ENCODE measurements at regions not wholly inside any gene's neighbourhood (a gene's known extent, or its start where the extent isn't known, plus 50 kb on each side); places are given as distances from the start of the nearest gene placed in this dataset.
"Not testable (repeated sequence)": the region's sequence is repeated elsewhere in the genome, so short reads cannot be mapped to it uniquely, and the experiment has no call there.

DNA sequence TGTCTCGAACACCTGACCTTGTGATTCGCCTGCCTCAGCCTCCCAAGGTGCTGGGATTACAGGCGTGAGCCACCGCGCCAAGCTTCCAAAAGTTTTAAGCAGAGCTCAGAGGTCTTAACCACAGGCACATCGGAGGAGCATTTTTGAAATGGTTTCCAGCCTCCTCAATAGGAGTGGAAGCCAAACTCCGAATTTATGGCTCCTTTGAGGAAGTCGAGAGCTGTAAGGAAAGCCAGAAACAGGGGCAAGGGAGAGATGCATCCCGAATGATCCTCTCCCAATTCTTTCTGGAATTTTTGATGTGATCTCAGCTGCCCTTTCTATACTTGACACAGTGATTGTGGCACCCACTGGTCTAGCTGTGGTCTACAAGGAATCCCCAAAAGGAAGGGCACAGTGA is 313.6 kb upstream of the FRG2C start:
- not testable (repeated sequence) for H3K4me1 ChIP-seq (ENCODE audit: control insufficient read depth in 5 of 5, insufficient read depth in 5 of 5, low read length in 5 of 5); H3K27ac ChIP-seq (ENCODE audit: low read depth, low read length); H3K9me3 ChIP-seq (ENCODE audit: control insufficient read depth in 5 of 5, low read length in 5 of 5); H3K9ac ChIP-seq (ENCODE audit: low read length in 5 of 5); H3K36me3 ChIP-seq (ENCODE audit: control insufficient read depth in 5 of 5, insufficient read depth in 5 of 5, low read length in 5 of 5); H3K27me3 ChIP-seq (ENCODE audit: control insufficient read depth in 5 of 5, insufficient read depth in 4 of 5, low read length in 5 of 5); H3K4me3 ChIP-seq (ENCODE audit: low read depth in 1 of 5, low read length in 5 of 5)

DNA sequence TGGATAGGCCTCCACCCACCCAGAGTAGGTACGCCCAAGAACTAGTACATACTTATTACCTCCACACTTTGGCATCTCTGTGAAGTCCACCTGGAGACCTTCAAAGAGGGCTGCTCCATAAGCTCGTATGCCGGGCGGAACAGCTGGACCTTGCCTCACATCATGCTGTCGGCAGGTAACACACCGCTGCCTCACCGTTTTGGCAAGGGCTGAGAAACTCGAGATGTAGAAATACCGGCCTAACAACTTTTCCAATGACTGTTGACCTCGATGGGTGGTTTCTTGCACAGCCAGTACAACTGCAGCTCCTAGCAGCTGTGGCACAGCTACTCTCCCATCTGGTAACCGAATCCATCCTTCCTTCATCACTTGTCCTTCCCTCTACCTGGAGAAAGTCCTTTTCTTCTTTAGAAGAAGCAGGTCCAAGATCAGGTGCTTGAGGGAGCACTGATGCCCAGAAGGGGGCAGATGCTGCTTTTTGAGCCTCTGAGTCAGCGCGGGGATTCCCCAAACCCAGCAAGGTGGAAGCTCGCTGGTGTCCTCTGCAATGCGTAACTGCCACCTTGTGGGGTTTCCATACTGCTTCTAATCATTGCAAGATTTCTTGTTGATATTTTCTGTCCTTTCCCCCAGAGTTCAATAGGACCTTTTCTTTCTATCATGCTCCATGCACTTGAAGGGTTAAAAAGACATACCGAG is 301.9 kb upstream of the FRG2C start:
- H3K4me1 ChIP-seq (ENCODE audit: control insufficient read depth in 5 of 5, insufficient read depth in 5 of 5, low read length in 5 of 5); H3K27ac ChIP-seq (ENCODE audit: low read depth, low read length); H3K36me3 ChIP-seq (ENCODE audit: control insufficient read depth in 5 of 5, insufficient read depth in 5 of 5, low read length in 5 of 5); H3K4me3 ChIP-seq (ENCODE audit: low read depth in 1 of 5, low read length in 5 of 5); H3K27me3 ChIP-seq (ENCODE audit: control insufficient read depth in 5 of 5, insufficient read depth in 4 of 5, low read length in 5 of 5); H3K9me3 ChIP-seq (ENCODE audit: control insufficient read depth in 5 of 5, low read length in 5 of 5); H3K9ac ChIP-seq (ENCODE audit: low read length in 5 of 5): not testable (repeated sequence)

- H3K9ac ChIP-seq (ENCODE audit: low read length in 5 of 5); H3K4me1 ChIP-seq (ENCODE audit: control insufficient read depth in 5 of 5, insufficient read depth in 5 of 5, low read length in 5 of 5); H3K27me3 ChIP-seq (ENCODE audit: control insufficient read depth in 5 of 5, insufficient read depth in 4 of 5, low read length in 5 of 5); H3K9me3 ChIP-seq (ENCODE audit: control insufficient read depth in 5 of 5, low read length in 5 of 5); H3K27ac ChIP-seq (ENCODE audit: low read depth, low read length); H3K4me3 ChIP-seq (ENCODE audit: low read depth in 1 of 5, low read length in 5 of 5); H3K36me3 ChIP-seq (ENCODE audit: control insufficient read depth in 5 of 5, insufficient read depth in 5 of 5, low read length in 5 of 5): not testable (repeated sequence)
These were observed 291.2 kb upstream of the FRG2C start for GRCh38 chr3:75372964-75373363.

GRCh38 chr3:75379840-75380239 is 284.3 kb upstream of the FRG2C start:
- H3K9me3 ChIP-seq (ENCODE audit: control insufficient read depth in 5 of 5, low read length in 5 of 5); H3K27ac ChIP-seq (ENCODE audit: low read depth, low read length); H3K4me3 ChIP-seq (ENCODE audit: low read depth in 1 of 5, low read length in 5 of 5); H3K27me3 ChIP-seq (ENCODE audit: control insufficient read depth in 5 of 5, insufficient read depth in 4 of 5, low read length in 5 of 5); H3K36me3 ChIP-seq (ENCODE audit: control insufficient read depth in 5 of 5, insufficient read depth in 5 of 5, low read length in 5 of 5); H3K4me1 ChIP-seq (ENCODE audit: control insufficient read depth in 5 of 5, insufficient read depth in 5 of 5, low read length in 5 of 5); H3K9ac ChIP-seq (ENCODE audit: low read length in 5 of 5): not testable (repeated sequence)

- no peaks in the 10 kb centered on the region for H3K4me1 ChIP-seq (ENCODE audit: control insufficient read depth in 5 of 5, insufficient read depth in 5 of 5, low read length in 5 of 5)
- H3K9ac ChIP-seq (ENCODE audit: low read length in 5 of 5): no peak overlapping the region
- H3K36me3 ChIP-seq (ENCODE audit: control insufficient read depth in 5 of 5, insufficient read depth in 5 of 5, low read length in 5 of 5): no peaks in the 10 kb centered on the region
- peaks cover 0 to 3% (median 0%) of the 10 kb centered on the region in 5 donors for H3K27me3 ChIP-seq (ENCODE audit: control insufficient read depth in 5 of 5, insufficient read depth in 4 of 5, low read length in 5 of 5)
- H3K4me3 ChIP-seq (ENCODE audit: low read depth in 1 of 5, low read length in 5 of 5): no peak overlapping the region
- peaks cover 0 to 7% (median 0%) of the 10 kb centered on the region in 5 donors for H3K9me3 ChIP-seq (ENCODE audit: control insufficient read depth in 5 of 5, low read length in 5 of 5)
- H3K27ac ChIP-seq (ENCODE audit: low read depth, low read length): no peak overlapping the region
These were observed 283.8 kb upstream of the FRG2C start for GRCh38 chr3:75380276-75380771.

DNA sequence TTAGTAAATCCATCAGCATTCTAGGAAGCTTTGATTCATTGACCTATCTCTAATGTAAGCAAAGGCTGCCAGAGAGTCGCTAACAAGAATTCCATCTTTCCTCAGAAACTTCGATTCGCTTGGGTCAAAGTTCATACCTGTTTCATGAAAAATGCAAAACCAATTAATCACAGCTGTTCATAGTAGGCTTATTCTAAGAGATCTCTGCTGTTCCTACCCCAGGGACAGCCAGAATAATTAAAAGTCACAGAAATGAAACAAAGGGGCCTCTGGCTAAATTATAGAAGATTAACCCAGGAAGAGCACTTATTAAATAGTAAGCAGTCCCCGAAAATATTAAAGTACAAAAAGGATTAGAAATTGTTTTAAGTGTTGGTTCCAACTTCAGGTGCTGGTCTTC is 280.1 kb upstream of the FRG2C start:
- H3K4me3 ChIP-seq (ENCODE audit: low read depth in 1 of 5, low read length in 5 of 5); H3K9me3 ChIP-seq (ENCODE audit: control insufficient read depth in 5 of 5, low read length in 5 of 5); H3K4me1 ChIP-seq (ENCODE audit: control insufficient read depth in 5 of 5, insufficient read depth in 5 of 5, low read length in 5 of 5); H3K27ac ChIP-seq (ENCODE audit: low read depth, low read length); H3K36me3 ChIP-seq (ENCODE audit: control insufficient read depth in 5 of 5, insufficient read depth in 5 of 5, low read length in 5 of 5); H3K9ac ChIP-seq (ENCODE audit: low read length in 5 of 5); H3K27me3 ChIP-seq (ENCODE audit: control insufficient read depth in 5 of 5, insufficient read depth in 4 of 5, low read length in 5 of 5): not testable (repeated sequence)

- not testable (repeated sequence) for H3K27me3 ChIP-seq (ENCODE audit: control insufficient read depth in 5 of 5, insufficient read depth in 4 of 5, low read length in 5 of 5); H3K9me3 ChIP-seq (ENCODE audit: control insufficient read depth in 5 of 5, low read length in 5 of 5); H3K9ac ChIP-seq (ENCODE audit: low read length in 5 of 5); H3K4me1 ChIP-seq (ENCODE audit: control insufficient read depth in 5 of 5, insufficient read depth in 5 of 5, low read length in 5 of 5); H3K27ac ChIP-seq (ENCODE audit: low read depth, low read length); H3K4me3 ChIP-seq (ENCODE audit: low read depth in 1 of 5, low read length in 5 of 5); H3K36me3 ChIP-seq (ENCODE audit: control insufficient read depth in 5 of 5, insufficient read depth in 5 of 5, low read length in 5 of 5)
These were observed 275.5 kb upstream of the FRG2C start for GRCh38 chr3:75388486-75389124.

GRCh38 chr3:75393288-75393694 is 270.8 kb upstream of the FRG2C start:
- H3K27me3 ChIP-seq (ENCODE audit: control insufficient read depth in 5 of 5, insufficient read depth in 4 of 5, low read length in 5 of 5); H3K9me3 ChIP-seq (ENCODE audit: control insufficient read depth in 5 of 5, low read length in 5 of 5); H3K36me3 ChIP-seq (ENCODE audit: control insufficient read depth in 5 of 5, insufficient read depth in 5 of 5, low read length in 5 of 5); H3K4me1 ChIP-seq (ENCODE audit: control insufficient read depth in 5 of 5, insufficient read depth in 5 of 5, low read length in 5 of 5); H3K4me3 ChIP-seq (ENCODE audit: low read depth in 1 of 5, low read length in 5 of 5); H3K27ac ChIP-seq (ENCODE audit: low read depth, low read length); H3K9ac ChIP-seq (ENCODE audit: low read length in 5 of 5): not testable (repeated sequence)

DNA sequence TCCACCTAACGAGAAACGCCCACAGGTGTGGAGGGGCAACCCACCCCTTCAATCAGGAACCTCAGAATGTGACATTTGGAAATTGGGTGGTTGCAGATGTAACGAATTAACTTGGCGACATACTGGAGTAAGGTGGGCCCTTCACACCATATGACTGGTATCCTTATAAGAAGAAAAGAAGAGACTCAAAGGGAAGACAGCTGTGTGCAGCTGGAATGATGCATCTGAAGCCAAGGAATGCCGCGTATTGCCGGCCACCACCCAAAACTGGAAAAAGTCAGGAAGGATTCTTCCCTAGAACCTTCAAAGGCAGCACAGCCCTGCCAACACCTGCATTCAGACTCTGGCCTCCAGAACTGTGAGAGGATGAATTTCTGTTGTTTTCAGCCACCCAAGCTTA is 270.0 kb upstream of the FRG2C start:
- H3K9me3 ChIP-seq (ENCODE audit: control insufficient read depth in 5 of 5, low read length in 5 of 5); H3K9ac ChIP-seq (ENCODE audit: low read length in 5 of 5); H3K36me3 ChIP-seq (ENCODE audit: control insufficient read depth in 5 of 5, insufficient read depth in 5 of 5, low read length in 5 of 5); H3K27ac ChIP-seq (ENCODE audit: low read depth, low read length); H3K27me3 ChIP-seq (ENCODE audit: control insufficient read depth in 5 of 5, insufficient read depth in 4 of 5, low read length in 5 of 5); H3K4me1 ChIP-seq (ENCODE audit: control insufficient read depth in 5 of 5, insufficient read depth in 5 of 5, low read length in 5 of 5); H3K4me3 ChIP-seq (ENCODE audit: low read depth in 1 of 5, low read length in 5 of 5): not testable (repeated sequence)

- not testable (repeated sequence) for H3K36me3 ChIP-seq (ENCODE audit: control insufficient read depth in 5 of 5, insufficient read depth in 5 of 5, low read length in 5 of 5); H3K4me3 ChIP-seq (ENCODE audit: low read depth in 1 of 5, low read length in 5 of 5); H3K4me1 ChIP-seq (ENCODE audit: control insufficient read depth in 5 of 5, insufficient read depth in 5 of 5, low read length in 5 of 5); H3K27ac ChIP-seq (ENCODE audit: low read depth, low read length); H3K27me3 ChIP-seq (ENCODE audit: control insufficient read depth in 5 of 5, insufficient read depth in 4 of 5, low read length in 5 of 5); H3K9ac ChIP-seq (ENCODE audit: low read length in 5 of 5); H3K9me3 ChIP-seq (ENCODE audit: control insufficient read depth in 5 of 5, low read length in 5 of 5)
These were observed 269.4 kb upstream of the FRG2C start for GRCh38 chr3:75394562-75395360.
